ENCODE measurements at regions not wholly inside any gene's neighbourhood (a gene's known extent, or its start where the extent isn't known, plus 50 kb on each side); places are given as distances from the start of the nearest gene placed in this dataset.

DNA sequence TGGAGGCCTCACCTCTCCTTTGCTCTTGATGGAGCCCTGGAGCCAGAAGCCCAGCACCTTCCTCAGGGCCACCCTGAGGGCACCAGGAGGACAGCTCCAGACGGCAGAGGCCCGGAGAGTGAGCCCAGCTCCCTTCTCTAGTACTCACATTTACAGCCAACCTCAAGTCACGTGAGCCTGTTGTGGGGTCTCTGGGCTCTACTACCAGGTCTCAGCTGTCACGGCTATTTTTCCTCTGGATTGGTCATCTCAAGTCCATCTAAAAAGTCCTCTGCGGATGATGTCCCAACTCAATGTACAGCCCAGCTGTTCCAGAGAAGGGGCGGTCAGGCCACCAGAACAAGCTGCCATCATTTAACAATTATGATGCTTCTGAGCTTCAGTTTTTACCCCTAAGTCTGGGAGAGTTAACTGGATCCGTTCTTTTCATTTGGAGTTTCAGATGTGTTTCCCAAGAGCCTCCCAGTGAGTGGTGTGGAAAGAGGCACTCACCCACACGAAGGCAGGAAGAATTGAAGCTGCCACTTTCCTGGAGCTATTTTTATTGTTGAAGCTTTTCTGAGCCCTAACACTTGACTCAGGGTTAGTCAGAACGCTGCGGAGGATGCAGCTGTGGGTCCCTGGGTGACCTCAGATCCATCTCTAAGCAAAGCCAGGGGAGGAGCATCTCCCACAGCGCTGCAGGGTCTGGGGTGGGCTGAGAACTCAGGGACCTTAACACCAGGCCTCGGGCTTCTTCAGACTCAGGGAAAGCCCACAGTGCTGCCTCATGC is 143.5 kb upstream of the UBL3 start:
- no peak for DNase-seq (ENCODE audit: extremely low spot score)
- ChIA-PET POLR2A (no interaction called here), CTCF (no interaction called here)
- TF ChIP-seq, protein P1, sequence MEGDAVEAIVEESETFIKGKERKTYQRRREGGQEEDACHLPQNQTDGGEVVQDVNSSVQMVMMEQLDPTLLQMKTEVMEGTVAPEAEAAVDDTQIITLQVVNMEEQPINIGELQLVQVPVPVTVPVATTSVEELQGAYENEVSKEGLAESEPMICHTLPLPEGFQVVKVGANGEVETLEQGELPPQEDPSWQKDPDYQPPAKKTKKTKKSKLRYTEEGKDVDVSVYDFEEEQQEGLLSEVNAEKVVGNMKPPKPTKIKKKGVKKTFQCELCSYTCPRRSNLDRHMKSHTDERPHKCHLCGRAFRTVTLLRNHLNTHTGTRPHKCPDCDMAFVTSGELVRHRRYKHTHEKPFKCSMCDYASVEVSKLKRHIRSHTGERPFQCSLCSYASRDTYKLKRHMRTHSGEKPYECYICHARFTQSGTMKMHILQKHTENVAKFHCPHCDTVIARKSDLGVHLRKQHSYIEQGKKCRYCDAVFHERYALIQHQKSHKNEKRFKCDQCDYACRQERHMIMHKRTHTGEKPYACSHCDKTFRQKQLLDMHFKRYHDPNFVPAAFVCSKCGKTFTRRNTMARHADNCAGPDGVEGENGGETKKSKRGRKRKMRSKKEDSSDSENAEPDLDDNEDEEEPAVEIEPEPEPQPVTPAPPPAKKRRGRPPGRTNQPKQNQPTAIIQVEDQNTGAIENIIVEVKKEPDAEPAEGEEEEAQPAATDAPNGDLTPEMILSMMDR (IDR thresholded peaks at IDR 0.05; ENCODE audit: control extremely low read depth, extremely low read depth, low read depth, missing control alignments): no peak

DNA sequence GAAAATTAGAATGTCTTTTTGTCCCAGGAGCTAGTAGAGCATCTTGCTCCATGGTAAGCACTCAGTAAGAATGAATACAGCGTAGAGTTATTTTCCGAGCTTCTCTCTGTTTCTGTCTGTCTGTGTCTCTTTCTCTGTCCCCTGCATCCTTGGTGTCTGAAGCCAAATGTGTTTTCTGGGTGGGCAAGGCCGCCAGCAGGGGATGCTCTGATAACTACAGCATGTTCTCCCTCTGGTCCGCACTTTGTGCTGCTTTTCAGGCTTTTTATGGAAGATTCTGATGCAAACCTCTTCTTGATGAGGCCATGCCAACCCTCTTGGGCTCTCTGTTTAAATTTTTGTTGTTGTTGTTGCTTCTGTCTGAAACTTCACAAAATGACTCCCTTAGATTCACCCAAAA is 142.8 kb upstream of the UBL3 start:
- DNase-seq (ENCODE audit: extremely low spot score): no peak
- TF ChIP-seq, protein P1 (IDR thresholded peaks at IDR 0.05; ENCODE audit: control extremely low read depth, extremely low read depth, low read depth, missing control alignments): no peak
- CTCF ChIA-PET: interaction anchor here (1.2 kb wide), 1 partner anchor 21 kb away, joined by 4 read pairs; no protein-coding TSS in a partner anchor
- POLR2A ChIA-PET: no interaction called here

DNA sequence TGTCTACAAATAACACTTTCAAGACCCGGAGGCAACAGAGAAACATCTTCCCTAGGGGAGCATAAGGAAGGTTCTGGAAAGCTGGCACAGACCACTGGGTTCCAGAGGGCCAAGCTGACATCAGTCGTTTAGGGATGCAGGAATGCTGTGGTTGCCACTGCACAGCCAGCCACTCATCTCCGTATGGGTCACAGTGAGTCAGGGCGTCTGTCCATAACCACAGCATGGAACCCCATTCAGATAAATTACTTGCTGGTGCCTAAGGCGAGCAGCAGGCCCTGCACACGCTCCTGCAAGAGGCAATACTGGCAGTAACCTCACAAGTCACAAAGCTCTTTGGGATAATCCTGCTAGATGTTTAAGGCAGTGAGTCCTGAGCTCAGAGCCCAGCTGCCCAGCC is 140.9 kb upstream of the UBL3 start:
- TF ChIP-seq, protein P1 (IDR thresholded peaks at IDR 0.05; ENCODE audit: control extremely low read depth, extremely low read depth, low read depth, missing control alignments): no peak
- DNase-seq (ENCODE audit: extremely low spot score): no peak
- ChIA-PET CTCF (no interaction called here), POLR2A (no interaction called here)

DNA sequence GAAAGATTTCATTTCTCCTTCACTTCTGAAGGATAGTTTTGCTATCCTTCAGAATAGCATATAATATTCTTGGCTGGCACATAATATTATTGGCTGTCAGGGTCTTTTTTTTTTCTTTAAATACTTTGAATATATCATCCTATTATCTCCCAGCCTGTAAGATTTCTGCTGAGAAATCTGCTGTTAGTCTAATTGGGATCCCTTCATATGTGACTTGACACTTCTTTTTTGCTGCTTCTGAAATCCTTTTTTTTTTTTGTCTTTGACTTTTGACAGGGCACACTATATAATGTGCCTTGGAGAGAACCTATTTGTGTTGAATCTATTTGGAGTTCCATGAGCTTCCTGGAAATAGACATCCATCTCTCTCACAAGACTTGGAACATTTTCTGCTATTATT is 136.9 kb upstream of the UBL3 start:
- CTCF ChIA-PET: no interaction called here
- DNase-seq (ENCODE audit: extremely low spot score): no peak
- POLR2A ChIA-PET: no interaction called here
- TF ChIP-seq, protein P1 (IDR thresholded peaks at IDR 0.05; ENCODE audit: control extremely low read depth, extremely low read depth, low read depth, missing control alignments): no peak

DNA sequence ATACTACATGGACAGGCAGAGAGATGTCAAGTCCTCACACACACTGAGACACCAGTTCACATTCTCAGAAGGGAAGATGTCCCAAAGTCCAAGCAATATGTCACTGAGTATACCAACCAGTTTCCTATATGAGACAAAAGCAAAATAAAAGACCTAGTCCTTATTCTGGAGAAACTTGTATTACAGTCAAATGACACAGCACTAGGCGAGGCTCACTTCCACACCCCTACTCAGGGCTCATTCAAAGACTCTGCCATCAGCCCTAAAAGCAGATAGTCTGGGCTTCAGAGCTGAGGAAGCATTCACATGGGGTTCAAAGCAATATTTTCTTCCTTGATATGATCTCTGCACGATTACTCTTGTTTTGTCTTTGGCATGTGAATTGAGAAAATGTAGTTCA is 129.9 kb upstream of the UBL3 start:
- TF ChIP-seq, protein P1 (IDR thresholded peaks at IDR 0.05; ENCODE audit: control extremely low read depth, extremely low read depth, low read depth, missing control alignments): no peak
- ChIA-PET CTCF (no interaction called here), POLR2A (no interaction called here)
- DNase-seq (ENCODE audit: extremely low spot score): no peak

DNA sequence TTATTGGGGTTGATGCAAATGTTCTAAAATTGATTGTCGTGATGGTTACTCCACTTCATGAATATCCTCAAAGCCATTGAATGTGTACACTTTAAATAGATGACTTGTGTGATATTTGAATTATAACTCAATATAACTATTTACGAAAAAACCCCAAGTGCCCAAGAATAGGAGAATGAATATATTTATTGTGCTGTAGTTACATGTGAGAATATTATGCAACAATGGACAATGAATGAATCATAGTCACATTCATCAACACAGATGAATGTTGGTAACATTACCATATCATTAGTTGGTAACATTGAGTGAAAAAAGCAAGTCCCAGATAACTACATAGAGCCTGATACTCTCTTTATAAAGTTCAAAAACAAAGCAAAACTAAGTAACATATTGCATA is 127.8 kb upstream of the UBL3 start:
- POLR2A ChIA-PET: no interaction called here
- no peak for DNase-seq (ENCODE audit: extremely low spot score)
- CTCF ChIA-PET: interaction anchor here (2.4 kb wide), 1 partner anchor 54 kb away, joined by 6 read pairs; no protein-coding TSS in a partner anchor
- TF ChIP-seq, protein P1 (IDR thresholded peaks at IDR 0.05; ENCODE audit: control extremely low read depth, extremely low read depth, low read depth, missing control alignments): no peak
